T1000 (cell line): ENCODE measurements at regions not wholly inside any gene's neighbourhood (a gene's known extent, or its start where the extent isn't known, plus 50 kb on each side); places are given as distances from the start of the nearest gene placed in this dataset.

Experiments
- DNase-seq: peaks from one replicate; lab custom pipeline; 2025; ENCODE audit warnings: mixed read lengths; lab: John Stamatoyannopoulos, UW

- no peak for DNase-seq
These were observed 140.0 kb downstream of the GRIN2B start for GRCh38 chr12:13841358-13841757.

- DNase-seq = no peak
These were observed 141.8 kb downstream of the GRIN2B start for GRCh38 chr12:13839365-13840336.

- no peak for DNase-seq
These were observed 145.3 kb downstream of the GRIN2B start for GRCh38 chr12:13836099-13836498.

GRCh38 chr12:13835652-13836051 is 145.8 kb downstream of the GRIN2B start:
- no peak for DNase-seq

GRCh38 chr12:13834241-13834640 is 147.2 kb downstream of the GRIN2B start:
- no peak for DNase-seq

- DNase-seq = no peak
These were observed 164.3 kb downstream of the GRIN2B start for GRCh38 chr12:13817131-13817530.

GRCh38 chr12:13816394-13816793 is 165.0 kb downstream of the GRIN2B start:
- no peak for DNase-seq

GRCh38 chr12:13812168-13812567 is 169.2 kb downstream of the GRIN2B start:
- no peak for DNase-seq

GRCh38 chr12:13811061-13811460 is 170.3 kb downstream of the GRIN2B start:
- DNase-seq = no peak

GRCh38 chr12:13805041-13805440 is 176.4 kb downstream of the GRIN2B start:
- no peak for DNase-seq

- DNase-seq = no peak
These were observed 179.9 kb downstream of the GRIN2B start for GRCh38 chr12:13801543-13801942.

GRCh38 chr12:13799574-13799973 is 181.8 kb downstream of the GRIN2B start:
- DNase-seq = no peak

- no peak for DNase-seq
These were observed 183.2 kb downstream of the GRIN2B start for GRCh38 chr12:13798162-13798561.

- DNase-seq = no peak
These were observed 186.7 kb downstream of the GRIN2B start for GRCh38 chr12:13794706-13795105.

- DNase-seq = no peak
These were observed 191.1 kb downstream of the GRIN2B start for GRCh38 chr12:13790317-13790716.

- DNase-seq = no peak
These were observed 192.8 kb downstream of the GRIN2B start for GRCh38 chr12:13788626-13789025.

GRCh38 chr12:13786646-13787045 is 194.8 kb downstream of the GRIN2B start:
- DNase-seq = no peak

GRCh38 chr12:13784504-13784903 is 196.9 kb downstream of the GRIN2B start:
- DNase-seq = no peak

GRCh38 chr12:13780453-13780852 is 200.9 kb downstream of the GRIN2B start:
- no peak for DNase-seq

- no peak for DNase-seq
These were observed 204.0 kb downstream of the GRIN2B start for GRCh38 chr12:13777374-13777773.

GRCh38 chr12:13772264-13772663 is 209.1 kb downstream of the GRIN2B start:
- DNase-seq = no peak

GRCh38 chr12:13770576-13770975 is 210.8 kb downstream of the GRIN2B start:
- DNase-seq = no peak

GRCh38 chr12:13769966-13770365 is 211.4 kb downstream of the GRIN2B start:
- no peak for DNase-seq

- no peak for DNase-seq
These were observed 212.1 kb downstream of the GRIN2B start for GRCh38 chr12:13769273-13769672.
